ENCODE measurements at regions not wholly inside any gene's neighbourhood (a gene's known extent, or its start where the extent isn't known, plus 50 kb on each side); places are given as distances from the start of the nearest gene placed in this dataset.

GRCh38 chr1:95386371-95386770 is 152.4 kb downstream of the RWDD3 start:
- in situ Hi-C loops (cut with MboI; ENCODE audit: low pct_ligation_motif_present in 1 of 4, low pct_unique_long_range_greater_than_20kb in 1 of 4, low sequenced_read_pairs in 3 of 4) (no loop called here), intact Hi-C loops (cut with DNase I; ENCODE audit: low total_unique reads) (no loop called here)
- no peak for DNase-seq
- TF ChIP-seq EP300 (IDR thresholded peaks at IDR 0.05; ENCODE audit: low read depth) (no peak), POLR2A (IDR thresholded peaks at IDR 0.05) (no peak), CTCF (IDR thresholded peaks at IDR 0.05) (no peak), POLR2AphosphoS5 (IDR thresholded peaks at IDR 0.05) (no peak)
- Histone ChIP-seq H3K9me3 (no peaks in the 10 kb centered on the region), H3K27me3 (no peaks in the 10 kb centered on the region), H3K4me3 (no peak overlapping the region), H3K27ac (no peak overlapping the region), H3K36me3 (no peaks in the 10 kb centered on the region), H3K4me1 (no peaks in the 10 kb centered on the region)
- 60 to 72% methylated on average over 1 of the region's 1 CpG for WGBS, 2 donors (ENCODE audit: low coverage in 1 of 2)

- Histone ChIP-seq H3K9me3 (no peaks in the 10 kb centered on the region), H3K27ac (no peak overlapping the region), H3K4me3 (no peak overlapping the region), H3K27me3 (no peaks in the 10 kb centered on the region), H3K36me3 (no peaks in the 10 kb centered on the region), H3K4me1 (no peaks in the 10 kb centered on the region)
- no peak for TF ChIP-seq EP300 (IDR thresholded peaks at IDR 0.05; ENCODE audit: low read depth)
- no peak for TF ChIP-seq POLR2AphosphoS5 (IDR thresholded peaks at IDR 0.05)
- no peak for TF ChIP-seq POLR2A (IDR thresholded peaks at IDR 0.05)
- TF ChIP-seq CTCF (IDR thresholded peaks at IDR 0.05): no peak
- no peak for DNase-seq
- 71 to 74% methylated on average over 2 to 5 of the region's 5 CpGs for WGBS, 2 donors (ENCODE audit: low coverage in 1 of 2)
- in situ Hi-C loops (cut with MboI; ENCODE audit: low pct_ligation_motif_present in 1 of 4, low pct_unique_long_range_greater_than_20kb in 1 of 4, low sequenced_read_pairs in 3 of 4): no loop called here
- intact Hi-C loops (cut with DNase I; ENCODE audit: low total_unique reads): no loop called here
Measured at GRCh38 chr1:95386915-95387314, 152.9 kb downstream of the RWDD3 start.

GRCh38 chr1:95388031-95388430 is 154.0 kb downstream of the RWDD3 start:
- H3K27me3 ChIP-seq: no peaks in the 10 kb centered on the region
- TF ChIP-seq CTCF (IDR thresholded peaks at IDR 0.05) (no peak), POLR2A (IDR thresholded peaks at IDR 0.05) (no peak), EP300 (IDR thresholded peaks at IDR 0.05; ENCODE audit: low read depth) (no peak), POLR2AphosphoS5 (IDR thresholded peaks at IDR 0.05) (no peak)
- no peak overlapping the region for H3K27ac ChIP-seq
- no peak overlapping the region for H3K4me3 ChIP-seq
- 60 to 62% methylated on average over 1 to 3 of the region's 3 CpGs for WGBS, 2 donors (ENCODE audit: low coverage in 1 of 2)
- H3K4me1 ChIP-seq: no peaks in the 10 kb centered on the region
- intact Hi-C loops (cut with DNase I; ENCODE audit: low total_unique reads) (no loop called here), in situ Hi-C loops (cut with MboI; ENCODE audit: low pct_ligation_motif_present in 1 of 4, low pct_unique_long_range_greater_than_20kb in 1 of 4, low sequenced_read_pairs in 3 of 4) (no loop called here)
- H3K9me3 ChIP-seq: no peaks in the 10 kb centered on the region
- no peak for DNase-seq
- no peaks in the 10 kb centered on the region for H3K36me3 ChIP-seq

- H3K9me3 ChIP-seq: no peaks in the 10 kb centered on the region
- H3K27ac ChIP-seq: no peak overlapping the region
- no peaks in the 10 kb centered on the region for H3K27me3 ChIP-seq
- intact Hi-C loops (cut with DNase I; ENCODE audit: low total_unique reads) (no loop called here), in situ Hi-C loops (cut with MboI; ENCODE audit: low pct_ligation_motif_present in 1 of 4, low pct_unique_long_range_greater_than_20kb in 1 of 4, low sequenced_read_pairs in 3 of 4) (no loop called here)
- no peaks in the 10 kb centered on the region for H3K36me3 ChIP-seq
- no peak overlapping the region for H3K4me3 ChIP-seq
- no peak for TF ChIP-seq POLR2AphosphoS5 (IDR thresholded peaks at IDR 0.05)
- TF ChIP-seq POLR2A (IDR thresholded peaks at IDR 0.05): no peak
- TF ChIP-seq EP300 (IDR thresholded peaks at IDR 0.05; ENCODE audit: low read depth): no peak
- no peak for TF ChIP-seq CTCF (IDR thresholded peaks at IDR 0.05)
- H3K4me1 ChIP-seq: no peaks in the 10 kb centered on the region
- no peak for DNase-seq
Measured at GRCh38 chr1:95393434-95393833, 159.4 kb downstream of the RWDD3 start.
